ENCODE measurements at regions not wholly inside any gene's neighbourhood (a gene's known extent, or its start where the extent isn't known, plus 50 kb on each side); places are given as distances from the start of the nearest gene placed in this dataset.
"Not testable (repeated sequence)": the region's sequence is repeated elsewhere in the genome, so short reads cannot be mapped to it uniquely, and the experiment has no call there.

GRCh38 chr18:6564950-6565814 is 150.5 kb upstream of the L3MBTL4 start:
- Mint-ChIP-seq H3K4me1 (ENCODE audit: low read depth) (peaks cover 2% of the 10 kb centered on the region), H3K4me3 (ENCODE audit: low read depth) (no peak overlapping the region), H3K9me3 (peaks cover 3% of the 10 kb centered on the region), H3K36me3 (ENCODE audit: low read depth) (no peaks in the 10 kb centered on the region), H3K27ac (no peak overlapping the region), H3K27me3 (ENCODE audit: low read depth) (no peaks in the 10 kb centered on the region)
- intact Hi-C loops (cut with micrococcal nuclease), result no loop called here
- no peak for DNase-seq (ENCODE audit: low spot score)

- DNase-seq (ENCODE audit: low spot score), result no peak
- Mint-ChIP-seq H3K27ac (no peak overlapping the region), H3K9me3 (peaks cover 3% of the 10 kb centered on the region), H3K4me1 (ENCODE audit: low read depth) (peaks cover 2% of the 10 kb centered on the region), H3K36me3 (ENCODE audit: low read depth) (no peaks in the 10 kb centered on the region), H3K4me3 (ENCODE audit: low read depth) (no peak overlapping the region), H3K27me3 (ENCODE audit: low read depth) (no peaks in the 10 kb centered on the region)
- intact Hi-C loops (cut with micrococcal nuclease), result no loop called here
Observed at GRCh38 chr18:6565815-6566081, 151.0 kb upstream of the L3MBTL4 start.

- peaks cover 2% of the 10 kb centered on the region for H3K4me1 Mint-ChIP-seq (ENCODE audit: low read depth)
- no peak overlapping the region for H3K27ac Mint-ChIP-seq
- no peak for DNase-seq (ENCODE audit: low spot score)
- H3K4me3 Mint-ChIP-seq (ENCODE audit: low read depth), result no peak overlapping the region
- intact Hi-C loops (cut with micrococcal nuclease), result no loop called here
- H3K27me3 Mint-ChIP-seq (ENCODE audit: low read depth), result no peaks in the 10 kb centered on the region
- peaks cover 3% of the 10 kb centered on the region for H3K9me3 Mint-ChIP-seq
- no peaks in the 10 kb centered on the region for H3K36me3 Mint-ChIP-seq (ENCODE audit: low read depth)
Observed at GRCh38 chr18:6566338-6566911, 151.7 kb upstream of the L3MBTL4 start.

GRCh38 chr18:6569813-6570212 is 155.1 kb upstream of the L3MBTL4 start:
- Mint-ChIP-seq H3K9me3 (peaks cover 5% of the 10 kb centered on the region), H3K4me3 (ENCODE audit: low read depth) (no peak overlapping the region), H3K4me1 (ENCODE audit: low read depth) (peaks cover 2% of the 10 kb centered on the region), H3K27me3 (ENCODE audit: low read depth) (no peaks in the 10 kb centered on the region), H3K27ac (no peak overlapping the region), H3K36me3 (ENCODE audit: low read depth) (no peaks in the 10 kb centered on the region)
- intact Hi-C loops (cut with micrococcal nuclease), result no loop called here
- DNase-seq (ENCODE audit: low spot score), result no peak

- Mint-ChIP-seq H3K36me3 (ENCODE audit: low read depth) (no peaks in the 10 kb centered on the region), H3K4me1 (ENCODE audit: low read depth) (peaks cover 2% of the 10 kb centered on the region)
- intact Hi-C loops (cut with micrococcal nuclease), result no loop called here
Observed at GRCh38 chr18:6570581-6571238, 156.0 kb upstream of the L3MBTL4 start.

GRCh38 chr18:6571239-6571602 is 156.5 kb upstream of the L3MBTL4 start:
- Mint-ChIP-seq H3K36me3 (ENCODE audit: low read depth) (no peaks in the 10 kb centered on the region), H3K27me3 (ENCODE audit: low read depth) (no peaks in the 10 kb centered on the region), H3K4me3 (ENCODE audit: low read depth) (no peak overlapping the region), H3K9me3 (peaks cover 5% of the 10 kb centered on the region), H3K27ac (no peak overlapping the region), H3K4me1 (ENCODE audit: low read depth) (no peaks in the 10 kb centered on the region)
- no peak for DNase-seq (ENCODE audit: low spot score)
- intact Hi-C loops (cut with micrococcal nuclease), result no loop called here

More at GRCh38 chr18:6570581-6571238, 156.0 kb upstream of the L3MBTL4 start:
- Mint-ChIP-seq H3K9me3 (peaks cover 5% of the 10 kb centered on the region), H3K27ac (no peak overlapping the region), H3K4me3 (ENCODE audit: low read depth) (no peak overlapping the region), H3K27me3 (ENCODE audit: low read depth) (no peaks in the 10 kb centered on the region)
- DNase-seq (ENCODE audit: low spot score), result no peak

GRCh38 chr18:6572192-6572591 is 157.3 kb upstream of the ARHGAP28 start:
- H3K4me3 Mint-ChIP-seq (ENCODE audit: low read depth); intact Hi-C loops (cut with micrococcal nuclease); H3K4me1 Mint-ChIP-seq (ENCODE audit: low read depth); H3K27me3 Mint-ChIP-seq (ENCODE audit: low read depth); H3K27ac Mint-ChIP-seq; H3K9me3 Mint-ChIP-seq; H3K36me3 Mint-ChIP-seq (ENCODE audit: low read depth); DNase-seq (ENCODE audit: low spot score): not testable (repeated sequence)

- H3K27me3 Mint-ChIP-seq (ENCODE audit: low read depth), result no peaks in the 10 kb centered on the region
Observed at GRCh38 chr18:6574631-6575030, 154.9 kb upstream of the ARHGAP28 start.

GRCh38 chr18:6575908-6576307 is 153.6 kb upstream of the ARHGAP28 start:
- H3K9me3 Mint-ChIP-seq, result peaks cover 5% of the 10 kb centered on the region
- no peaks in the 10 kb centered on the region for H3K36me3 Mint-ChIP-seq (ENCODE audit: low read depth)
- no peak for DNase-seq (ENCODE audit: low spot score)
- H3K27me3 Mint-ChIP-seq (ENCODE audit: low read depth), result no peaks in the 10 kb centered on the region
- no peak overlapping the region for H3K4me3 Mint-ChIP-seq (ENCODE audit: low read depth)
- intact Hi-C loops (cut with micrococcal nuclease), result no loop called here
- no peaks in the 10 kb centered on the region for H3K4me1 Mint-ChIP-seq (ENCODE audit: low read depth)
- no peak overlapping the region for H3K27ac Mint-ChIP-seq

More at GRCh38 chr18:6574631-6575030, 154.9 kb upstream of the ARHGAP28 start:
- H3K36me3 Mint-ChIP-seq (ENCODE audit: low read depth), result no peaks in the 10 kb centered on the region
- peaks cover 5% of the 10 kb centered on the region for H3K9me3 Mint-ChIP-seq
- H3K27ac Mint-ChIP-seq, result no peak overlapping the region
- intact Hi-C loops (cut with micrococcal nuclease), result no loop called here
- no peaks in the 10 kb centered on the region for H3K4me1 Mint-ChIP-seq (ENCODE audit: low read depth)
- DNase-seq (ENCODE audit: low spot score), result no peak
- no peak overlapping the region for H3K4me3 Mint-ChIP-seq (ENCODE audit: low read depth)

- H3K36me3 Mint-ChIP-seq (ENCODE audit: low read depth), result no peaks in the 10 kb centered on the region
- intact Hi-C loops (cut with micrococcal nuclease), result no loop called here
- no peak overlapping the region for H3K4me3 Mint-ChIP-seq (ENCODE audit: low read depth)
- no peak for DNase-seq (ENCODE audit: low spot score)
- H3K27ac Mint-ChIP-seq, result no peak overlapping the region
- peaks cover 8% of the 10 kb centered on the region for H3K9me3 Mint-ChIP-seq
- H3K27me3 Mint-ChIP-seq (ENCODE audit: low read depth), result no peaks in the 10 kb centered on the region
- H3K4me1 Mint-ChIP-seq (ENCODE audit: low read depth), result no peaks in the 10 kb centered on the region
Observed at GRCh38 chr18:6576718-6577375, 152.7 kb upstream of the ARHGAP28 start.

- intact Hi-C loops (cut with micrococcal nuclease), result no loop called here
- H3K27me3 Mint-ChIP-seq (ENCODE audit: low read depth), result no peaks in the 10 kb centered on the region
- H3K27ac Mint-ChIP-seq, result no peak overlapping the region
- H3K4me3 Mint-ChIP-seq (ENCODE audit: low read depth), result no peak overlapping the region
- H3K36me3 Mint-ChIP-seq (ENCODE audit: low read depth), result no peaks in the 10 kb centered on the region
- H3K4me1 Mint-ChIP-seq (ENCODE audit: low read depth), result no peaks in the 10 kb centered on the region
- H3K9me3 Mint-ChIP-seq, result peaks cover 14% of the 10 kb centered on the region
- DNase-seq (ENCODE audit: low spot score), result no peak
Observed at GRCh38 chr18:6578686-6579085, 150.8 kb upstream of the ARHGAP28 start.

- intact Hi-C loops (cut with micrococcal nuclease), result no loop called here
- Mint-ChIP-seq H3K4me1 (ENCODE audit: low read depth) (no peaks in the 10 kb centered on the region), H3K4me3 (ENCODE audit: low read depth) (no peak overlapping the region), H3K36me3 (ENCODE audit: low read depth) (no peaks in the 10 kb centered on the region), H3K27me3 (ENCODE audit: low read depth) (no peaks in the 10 kb centered on the region), H3K27ac (no peak overlapping the region), H3K9me3 (peaks cover 20% of the 10 kb centered on the region)
- no peak for DNase-seq (ENCODE audit: low spot score)
Observed at GRCh38 chr18:6579486-6579885, 150.0 kb upstream of the ARHGAP28 start.

GRCh38 chr18:6580401-6580800 is 149.1 kb upstream of the ARHGAP28 start:
- Mint-ChIP-seq H3K4me3 (ENCODE audit: low read depth) (no peak overlapping the region), H3K4me1 (ENCODE audit: low read depth) (no peaks in the 10 kb centered on the region), H3K36me3 (ENCODE audit: low read depth) (no peaks in the 10 kb centered on the region), H3K27ac (no peak overlapping the region), H3K27me3 (ENCODE audit: low read depth) (no peaks in the 10 kb centered on the region), H3K9me3 (peaks cover 20% of the 10 kb centered on the region)
- no peak for DNase-seq (ENCODE audit: low spot score)
- intact Hi-C loops (cut with micrococcal nuclease), result no loop called here

Data from activated T-helper 2 cell treated with anti-CD3 and anti-CD28 coated beads, Interferon-gamma antibody, Interleukin-2, Interleukin-4, amounts not matched to agents 10 μg/mL and 5 μg/mL and 100 μg/mL, durations not matched to agents 14 hours and 24 hours and 36 hours (primary cell).